ENCODE measurements at regions not wholly inside any gene's neighbourhood (a gene's known extent, or its start where the extent isn't known, plus 50 kb on each side); places are given as distances from the start of the nearest gene placed in this dataset.
"Not testable (repeated sequence)": the region's sequence is repeated elsewhere in the genome, so short reads cannot be mapped to it uniquely, and the experiment has no call there.

GRCh38 chr7:91465595-91466061 is 201.4 kb downstream of the FZD1 start:
- no peak for DNase-seq

DNA sequence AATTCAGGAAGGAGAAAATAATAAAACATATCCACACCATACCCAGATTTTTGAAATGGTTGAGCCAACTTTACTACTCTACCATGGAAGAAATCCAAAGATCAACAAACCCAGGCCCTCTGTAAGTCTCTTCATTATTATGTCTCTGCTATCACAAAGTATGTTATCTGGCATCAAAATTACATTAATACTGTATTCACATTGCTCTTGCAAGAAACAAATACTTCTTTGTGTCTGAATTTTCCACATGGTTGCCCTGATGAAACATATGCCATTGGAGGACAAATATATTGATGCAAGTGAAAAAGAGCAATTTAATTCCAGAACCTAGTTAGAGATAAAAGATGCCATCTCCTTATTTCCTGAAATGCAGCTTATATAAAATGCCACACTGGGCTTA is 204.0 kb downstream of the FZD1 start:
- DNase-seq, result no peak

GRCh38 chr7:91473619-91474018 is 209.4 kb downstream of the FZD1 start:
- DNase-seq, result no peak

- no peak for DNase-seq
Observed at GRCh38 chr7:91474074-91474473, 209.8 kb downstream of the FZD1 start.

DNA sequence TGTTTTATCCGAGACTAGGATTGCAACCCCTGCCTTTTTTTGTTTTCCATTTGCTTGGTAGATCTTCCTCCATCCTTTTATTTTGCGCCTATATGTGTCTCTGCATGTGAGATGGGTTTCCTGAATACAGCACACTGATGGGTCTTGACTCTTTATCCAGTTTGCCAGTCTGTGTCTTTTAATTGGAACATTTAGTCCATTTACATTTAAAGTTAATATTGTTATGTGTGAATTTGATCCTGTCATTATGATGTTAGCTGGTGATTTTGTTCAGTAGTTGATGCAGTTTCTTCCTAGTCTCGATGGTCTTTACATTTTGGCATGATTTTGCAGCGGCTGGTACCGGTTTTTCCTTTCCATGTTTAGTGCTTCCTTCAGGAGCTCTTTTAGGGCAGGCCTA is 216.2 kb downstream of the FZD1 start:
- not testable (repeated sequence) for DNase-seq

DNA sequence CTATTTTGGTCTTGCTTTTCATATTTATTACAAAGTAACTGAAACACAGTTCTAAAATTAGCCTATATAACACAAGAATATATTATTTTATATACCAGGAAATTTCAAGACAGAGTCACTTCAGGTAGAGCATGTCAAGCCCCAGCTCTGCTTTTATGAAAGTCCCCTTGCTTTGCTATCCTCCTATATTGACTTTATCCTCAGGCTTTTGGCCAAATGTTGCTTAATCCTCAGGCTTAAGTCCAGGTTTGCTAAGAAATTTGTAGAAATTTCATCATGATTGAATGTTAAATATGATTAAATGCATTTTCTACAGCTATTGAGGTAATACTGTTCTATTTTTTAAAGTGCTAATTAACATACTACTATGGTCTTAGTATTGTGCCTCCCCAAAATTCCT is 227.6 kb downstream of the FZD1 start:
- no peak for DNase-seq

- peak; percentile 30 for DNase-seq
Observed at GRCh38 chr7:91492317-91492716, 228.1 kb downstream of the FZD1 start.

DNA sequence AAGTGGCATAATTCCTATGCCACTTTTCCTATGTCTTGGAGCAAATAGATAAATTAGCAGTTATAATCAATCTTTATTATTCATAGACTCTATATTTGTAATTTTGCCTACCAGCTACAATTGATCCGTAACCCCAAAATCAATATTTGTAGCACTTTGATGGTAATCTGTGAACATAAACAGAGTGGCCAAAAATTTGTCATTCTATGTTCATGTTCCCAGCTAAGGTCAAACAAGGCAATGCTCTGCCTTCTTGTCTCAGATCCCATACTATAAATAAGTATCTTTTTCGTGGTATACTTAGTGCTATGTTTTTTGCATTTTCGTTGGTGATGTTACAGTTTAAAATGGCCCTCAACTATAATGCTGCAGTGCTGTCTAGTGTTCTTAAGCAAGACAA is 228.5 kb downstream of the FZD1 start:
- no peak for DNase-seq

DNA sequence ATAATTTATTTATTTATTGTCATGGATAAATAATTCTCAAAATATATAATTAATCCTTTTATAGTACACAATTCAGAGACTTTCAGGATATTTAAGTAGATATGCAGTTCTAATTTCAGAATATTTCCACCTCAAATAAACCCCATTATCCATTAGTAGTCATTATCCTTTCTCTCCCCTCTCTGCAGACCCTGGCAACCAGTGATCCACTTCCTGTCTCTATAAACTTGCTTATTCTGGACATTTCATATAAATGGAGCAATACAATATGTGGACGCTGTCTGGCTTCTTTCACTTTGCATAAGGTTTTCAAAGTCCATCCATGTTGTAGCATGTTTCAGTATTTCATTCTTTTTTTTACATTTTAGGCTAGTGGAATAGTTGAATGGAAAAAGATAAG is 230.2 kb downstream of the FZD1 start:
- no peak for DNase-seq

DNA sequence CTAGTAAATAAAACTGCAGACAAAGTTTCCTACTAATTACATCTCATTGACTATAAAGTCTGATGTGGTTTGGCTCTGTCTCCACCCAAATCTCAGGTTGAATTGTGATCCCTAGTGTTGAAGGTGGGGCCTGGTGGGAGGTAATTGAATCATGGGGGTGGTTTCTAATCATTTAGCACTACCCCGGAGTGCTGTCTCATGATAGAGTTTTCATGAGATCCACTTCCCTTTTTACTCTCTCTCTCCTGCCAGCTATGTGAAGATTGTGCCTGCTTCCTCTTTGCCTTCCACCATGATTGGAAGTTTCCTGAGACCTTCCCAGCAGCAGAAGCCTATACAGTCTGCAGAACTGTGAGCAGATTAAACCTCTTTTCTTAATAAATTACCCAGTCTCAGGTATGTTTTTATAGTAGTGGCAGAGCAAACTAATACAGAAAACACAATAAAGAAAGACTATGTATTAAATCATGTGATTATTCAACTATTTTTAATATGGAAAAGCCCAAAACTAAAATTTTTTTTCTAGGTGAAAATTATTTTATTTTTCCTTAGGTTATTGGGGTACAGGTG is 232.1 kb downstream of the FZD1 start:
- no peak for DNase-seq

DNA sequence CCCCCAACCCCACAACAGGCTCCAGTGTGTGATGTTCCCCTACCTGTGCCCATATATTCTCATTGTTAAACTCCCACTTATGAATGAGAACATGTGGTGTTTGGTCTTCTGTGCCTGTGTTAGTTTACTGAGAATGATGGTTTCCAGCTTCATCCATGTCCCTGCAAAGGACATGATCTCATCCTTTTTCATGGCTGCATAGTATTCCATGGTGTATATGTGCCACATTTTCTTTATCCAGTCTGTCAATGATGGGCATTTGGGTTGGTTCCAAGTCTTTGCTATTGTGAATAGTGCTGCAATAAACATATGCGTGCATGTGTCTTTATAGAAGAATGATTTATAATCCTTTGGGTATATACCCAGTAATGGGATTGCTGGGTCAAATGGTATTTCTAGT is 233.0 kb downstream of the FZD1 start:
- not testable (repeated sequence) for DNase-seq

DNA sequence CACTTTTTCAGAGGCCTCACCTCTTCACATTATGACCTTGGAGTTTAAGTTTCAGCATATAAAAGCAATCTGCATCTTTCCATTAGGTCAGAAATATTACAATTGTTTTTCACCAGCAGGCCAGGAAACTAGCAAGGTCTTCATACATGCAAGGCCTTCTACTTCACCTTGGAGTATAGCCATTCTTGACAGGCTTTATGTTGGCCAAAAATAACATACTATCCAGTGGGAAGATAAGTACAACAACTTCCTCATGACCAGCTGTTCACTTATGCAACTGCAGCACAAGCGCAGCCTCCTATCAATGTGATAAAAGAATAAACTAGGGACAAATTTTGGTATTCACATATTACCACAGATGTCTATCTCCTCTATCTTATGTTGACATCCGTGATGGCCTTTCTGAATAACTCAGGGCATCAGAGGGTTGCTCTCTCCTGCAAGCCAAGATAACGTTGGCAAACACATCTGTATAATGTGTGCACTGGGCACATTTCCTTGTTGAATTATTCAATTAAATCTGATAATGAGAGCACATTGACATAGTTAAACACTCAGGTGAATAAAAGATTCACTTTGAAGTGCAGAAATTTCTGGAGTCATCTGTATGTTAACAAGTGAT is 239.8 kb downstream of the FZD1 start:
- DNase-seq, result no peak

DNA sequence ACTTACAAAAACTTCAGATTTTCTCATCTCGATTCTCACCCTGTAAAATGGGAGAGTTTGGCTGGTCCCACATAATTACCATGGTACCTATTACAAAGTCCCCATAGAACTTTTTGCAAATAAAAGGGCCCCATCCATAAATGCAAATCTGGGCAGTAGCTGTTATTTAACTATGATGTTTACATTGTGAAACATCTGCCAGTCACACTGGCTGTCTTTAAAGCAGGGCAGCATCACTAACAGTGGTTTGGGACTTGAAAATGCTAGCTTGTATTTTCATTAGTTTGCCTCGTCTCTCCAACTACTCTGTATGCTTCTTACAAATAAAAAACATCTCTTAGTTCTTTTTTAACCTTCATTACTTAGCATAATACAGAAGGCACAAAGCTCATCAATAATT is 240.7 kb downstream of the FZD1 start:
- DNase-seq, result no peak

GRCh38 chr7:91506966-91507365 is 242.7 kb downstream of the FZD1 start:
- DNase-seq, result not testable (repeated sequence)

- not testable (repeated sequence) for DNase-seq
Observed at GRCh38 chr7:91511861-91512260, 247.6 kb downstream of the FZD1 start.

- DNase-seq, result no peak
Observed at GRCh38 chr7:91512958-91513357, 248.7 kb downstream of the FZD1 start.

GRCh38 chr7:91514591-91514990 is 250.4 kb downstream of the FZD1 start:
- no peak for DNase-seq

DNA sequence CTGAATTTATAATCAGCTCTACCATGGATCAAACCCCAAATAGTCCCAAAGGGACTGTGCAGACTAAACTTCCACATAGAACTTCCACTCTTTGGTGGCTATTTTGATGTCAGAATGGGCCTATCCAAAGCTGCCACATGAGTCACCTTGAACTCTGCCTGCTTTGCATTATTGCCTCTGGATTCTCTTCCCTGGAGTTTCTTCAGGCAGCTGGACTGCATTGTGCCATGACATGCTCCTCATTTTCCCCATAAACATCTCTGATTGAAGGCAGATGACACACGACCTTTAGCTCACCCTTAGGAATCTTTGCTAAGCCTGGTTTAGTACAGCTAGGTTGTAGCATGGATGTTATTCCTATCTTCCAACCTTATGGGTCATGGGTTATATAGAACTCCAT is 251.7 kb downstream of the FZD1 start:
- no peak for DNase-seq

GRCh38 chr7:91517201-91517785 is 253.1 kb downstream of the FZD1 start:
- no peak for DNase-seq

GRCh38 chr7:91518058-91518457 is 253.8 kb downstream of the FZD1 start:
- DNase-seq, result no peak

DNA sequence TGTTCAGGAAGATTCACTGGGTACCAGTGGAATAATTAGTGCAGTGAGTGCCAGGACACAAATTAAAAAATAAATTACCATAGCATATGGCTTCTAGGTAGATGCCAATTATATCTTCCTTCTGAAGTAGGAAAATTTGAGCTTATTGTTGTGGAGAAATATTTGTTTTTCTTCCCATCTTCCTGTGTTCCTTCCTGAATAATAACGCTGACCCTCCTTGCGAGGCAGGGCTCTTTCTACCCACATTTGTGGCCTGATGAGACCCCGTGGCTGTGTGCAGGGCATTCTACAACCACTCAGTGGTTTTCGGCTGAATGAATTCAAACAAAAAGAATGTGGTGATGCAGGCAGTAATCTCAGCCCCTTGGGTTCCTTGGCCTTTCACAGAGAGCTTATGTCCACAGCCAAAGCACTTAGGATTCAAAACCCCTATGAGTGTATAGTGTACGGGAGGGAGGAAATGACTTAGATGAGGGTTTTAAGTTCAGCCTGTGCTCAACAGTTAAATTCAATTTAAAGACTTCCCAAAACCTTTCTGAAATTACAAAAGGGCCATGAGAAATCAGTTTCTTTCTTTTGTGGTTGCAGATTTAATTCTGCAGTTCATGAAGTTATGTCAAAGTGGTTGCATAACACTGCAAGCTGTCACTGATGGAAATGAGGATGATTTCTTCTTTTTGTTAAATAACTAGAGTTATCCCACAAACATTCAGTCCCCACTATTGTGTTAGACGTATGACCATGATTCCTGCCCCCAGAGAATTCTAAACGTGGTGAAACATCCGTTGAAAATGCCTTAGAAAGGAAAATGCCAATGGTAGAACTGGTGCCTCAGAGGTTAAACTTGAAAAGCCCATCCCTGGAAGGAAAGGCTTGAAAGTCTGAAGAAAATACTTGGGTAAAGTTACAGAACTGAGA is 255.3 kb downstream of the FZD1 start:
- DNase-seq, result no peak

DNA sequence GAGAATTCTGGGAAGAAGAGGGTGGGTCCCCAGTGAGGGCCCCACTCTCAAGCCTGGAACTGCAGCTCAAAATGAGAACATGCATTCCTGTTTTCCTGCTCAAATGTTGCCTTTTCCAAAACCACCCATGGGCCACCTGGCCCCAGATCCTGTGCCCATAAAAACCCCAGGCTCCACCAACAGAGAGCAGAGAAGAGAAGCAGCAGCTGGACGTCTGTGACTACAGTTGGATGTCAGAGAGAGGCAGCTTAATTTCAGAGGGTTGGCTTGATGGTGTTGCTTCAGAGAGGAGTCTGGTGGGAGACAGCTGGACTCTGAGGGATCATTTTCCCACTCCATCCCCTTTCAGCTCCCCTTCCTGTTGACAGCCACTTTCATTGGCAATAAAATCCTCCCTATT is 256.4 kb downstream of the FZD1 start:
- peak; percentile 6 for DNase-seq

- no peak for DNase-seq
Observed at GRCh38 chr7:91526404-91526803, 262.2 kb downstream of the FZD1 start.

DNA sequence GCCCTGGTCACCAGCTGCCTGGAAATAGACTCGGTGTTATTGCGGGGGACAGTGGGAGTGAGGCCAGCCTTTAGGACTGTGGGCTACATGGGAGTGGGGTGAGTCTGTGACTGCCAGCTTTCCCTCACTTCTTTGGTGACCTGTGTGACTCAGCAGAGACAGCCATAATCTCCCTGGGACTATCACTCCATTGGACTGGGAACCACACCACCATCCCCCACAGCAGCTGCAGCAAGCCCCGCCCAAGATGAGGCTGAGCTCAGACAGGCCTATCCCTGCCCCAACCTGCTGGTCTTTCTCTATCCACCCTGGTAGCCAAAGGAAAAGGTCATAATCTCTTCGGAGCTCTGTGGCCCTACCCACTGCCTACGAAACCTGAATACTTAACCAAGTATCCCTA is 263.2 kb downstream of the FZD1 start:
- DNase-seq, result peak; percentile 32
